GM12875 (cell line): ENCODE measurements at regions not wholly inside any gene's neighbourhood (a gene's known extent, or its start where the extent isn't known, plus 50 kb on each side); places are given as distances from the start of the nearest gene placed in this dataset.

Experiments
- H3K4me3 ChIP-seq: one replicate; pipeline ENCODE4 v1.5.1; 2011; ENCODE audit warnings: low read depth, low read length, control low read depth
- TF ChIP-seq, protein P1 (sequence below): IDR thresholded peaks from 2 replicates; pipeline ENCODE4 v1.5.1; 2011; ENCODE audit warnings: low read depth, mild to moderate bottlenecking, control low read depth, inconsistent platforms, low read length, moderate library complexity, borderline replicate concordance; ENCODE audit not compliant: insufficient read depth

DNA sequence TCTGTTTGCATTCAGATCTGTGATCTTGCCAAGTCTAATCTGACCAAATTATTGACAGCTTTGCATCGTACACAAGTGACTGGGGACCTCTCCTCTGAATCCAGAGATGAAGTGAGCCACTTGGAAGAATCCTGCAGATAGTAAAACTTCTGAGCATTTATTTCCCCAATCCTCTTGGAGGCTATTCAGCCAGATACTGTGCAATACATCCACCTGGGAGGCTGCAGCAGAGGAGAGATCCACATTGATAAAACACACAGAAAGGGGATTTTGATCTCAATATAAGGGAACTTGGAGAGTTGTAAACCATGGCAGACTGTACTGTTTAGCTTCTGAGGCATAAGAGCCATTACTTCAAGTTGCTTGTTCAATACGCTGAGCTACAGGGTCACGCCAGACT is 654.6 kb downstream of the MTRR start:
- TF ChIP-seq, protein P1, sequence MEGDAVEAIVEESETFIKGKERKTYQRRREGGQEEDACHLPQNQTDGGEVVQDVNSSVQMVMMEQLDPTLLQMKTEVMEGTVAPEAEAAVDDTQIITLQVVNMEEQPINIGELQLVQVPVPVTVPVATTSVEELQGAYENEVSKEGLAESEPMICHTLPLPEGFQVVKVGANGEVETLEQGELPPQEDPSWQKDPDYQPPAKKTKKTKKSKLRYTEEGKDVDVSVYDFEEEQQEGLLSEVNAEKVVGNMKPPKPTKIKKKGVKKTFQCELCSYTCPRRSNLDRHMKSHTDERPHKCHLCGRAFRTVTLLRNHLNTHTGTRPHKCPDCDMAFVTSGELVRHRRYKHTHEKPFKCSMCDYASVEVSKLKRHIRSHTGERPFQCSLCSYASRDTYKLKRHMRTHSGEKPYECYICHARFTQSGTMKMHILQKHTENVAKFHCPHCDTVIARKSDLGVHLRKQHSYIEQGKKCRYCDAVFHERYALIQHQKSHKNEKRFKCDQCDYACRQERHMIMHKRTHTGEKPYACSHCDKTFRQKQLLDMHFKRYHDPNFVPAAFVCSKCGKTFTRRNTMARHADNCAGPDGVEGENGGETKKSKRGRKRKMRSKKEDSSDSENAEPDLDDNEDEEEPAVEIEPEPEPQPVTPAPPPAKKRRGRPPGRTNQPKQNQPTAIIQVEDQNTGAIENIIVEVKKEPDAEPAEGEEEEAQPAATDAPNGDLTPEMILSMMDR: no peak

DNA sequence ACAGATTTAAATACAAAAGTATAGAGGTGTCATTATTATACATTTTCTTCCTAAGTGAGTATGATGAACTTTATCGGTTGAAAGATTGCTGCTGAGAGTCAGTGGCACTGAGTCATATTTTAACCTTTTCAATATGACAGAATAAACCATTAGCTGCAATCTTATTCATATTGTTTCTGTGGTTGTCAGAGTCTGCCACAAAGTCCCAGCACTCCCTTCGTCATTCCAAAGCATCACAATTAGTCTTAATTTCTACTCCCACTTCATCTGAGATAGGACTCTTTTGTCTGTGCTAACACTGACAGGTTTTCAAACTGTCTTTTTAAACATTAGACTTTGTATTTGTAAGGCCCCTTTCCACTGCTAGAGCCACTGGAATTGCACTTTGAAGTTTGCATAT is 656.9 kb downstream of the MTRR start:
- H3K4me3 ChIP-seq: no peak overlapping the region
- TF ChIP-seq, protein P1: no peak

More for the DNA sequence above, 654.6 kb downstream of the MTRR start:
- H3K4me3 ChIP-seq: no peak overlapping the region

DNA sequence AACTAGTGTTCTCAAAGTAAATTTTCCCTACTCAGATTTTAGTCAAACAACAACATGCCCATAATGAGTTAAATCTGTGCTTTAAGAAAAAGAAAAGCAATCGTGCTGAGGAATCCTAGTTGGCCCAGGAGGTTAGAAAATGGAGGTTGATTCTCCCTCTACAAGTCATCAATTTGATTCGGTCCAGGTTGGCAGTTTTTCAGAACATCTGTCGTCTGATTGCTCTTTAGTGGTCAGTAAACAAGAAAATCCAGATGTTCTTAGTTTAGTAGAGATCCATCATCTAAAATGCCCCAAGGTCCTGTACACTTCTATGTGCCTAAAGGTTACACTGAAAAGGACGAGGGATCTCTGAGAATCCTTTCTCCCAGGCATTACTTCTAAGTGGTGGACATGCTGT is 659.2 kb downstream of the MTRR start:
- no peak overlapping the region for H3K4me3 ChIP-seq
- TF ChIP-seq, protein P1: no peak

DNA sequence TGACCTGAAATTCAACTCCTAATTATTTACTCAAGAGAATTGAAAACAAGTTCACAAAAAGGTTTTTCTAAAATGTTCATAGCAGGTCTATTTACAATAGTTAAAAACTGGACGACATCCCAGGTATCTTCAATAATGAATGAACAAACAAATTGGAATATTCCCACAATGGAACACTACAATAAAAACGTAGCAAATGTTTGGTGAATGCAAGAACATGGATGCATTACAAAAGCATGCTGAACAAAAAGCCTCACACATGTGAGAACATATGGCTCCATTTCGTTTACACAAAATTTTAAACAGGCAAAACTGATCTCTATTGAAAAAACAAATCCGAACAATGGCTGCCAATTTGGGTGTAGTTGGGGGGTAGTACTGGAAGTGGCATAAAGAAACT is 669.9 kb downstream of the MTRR start:
- TF ChIP-seq, protein P1: no peak
- H3K4me3 ChIP-seq: no peak overlapping the region

DNA sequence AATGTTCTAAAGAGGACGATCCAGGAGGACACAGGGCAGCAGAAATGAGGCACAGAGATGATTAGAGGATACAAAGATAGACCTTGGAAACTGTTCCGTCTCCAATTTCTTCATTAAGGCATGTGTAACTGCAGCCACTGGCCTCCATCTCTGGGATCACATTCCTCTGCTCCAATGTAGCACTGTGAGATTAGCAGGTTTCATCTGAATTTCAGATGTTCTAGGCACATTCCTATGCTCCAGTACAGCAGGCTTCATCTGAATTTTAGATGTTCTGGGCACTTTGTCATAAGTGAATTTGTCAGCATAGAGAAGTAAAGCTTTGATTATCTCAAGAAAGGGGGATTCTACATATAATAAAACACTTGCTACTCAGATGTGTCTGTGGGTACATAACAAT is 671.4 kb downstream of the MTRR start:
- TF ChIP-seq, protein P1: no peak
- no peak overlapping the region for H3K4me3 ChIP-seq

DNA sequence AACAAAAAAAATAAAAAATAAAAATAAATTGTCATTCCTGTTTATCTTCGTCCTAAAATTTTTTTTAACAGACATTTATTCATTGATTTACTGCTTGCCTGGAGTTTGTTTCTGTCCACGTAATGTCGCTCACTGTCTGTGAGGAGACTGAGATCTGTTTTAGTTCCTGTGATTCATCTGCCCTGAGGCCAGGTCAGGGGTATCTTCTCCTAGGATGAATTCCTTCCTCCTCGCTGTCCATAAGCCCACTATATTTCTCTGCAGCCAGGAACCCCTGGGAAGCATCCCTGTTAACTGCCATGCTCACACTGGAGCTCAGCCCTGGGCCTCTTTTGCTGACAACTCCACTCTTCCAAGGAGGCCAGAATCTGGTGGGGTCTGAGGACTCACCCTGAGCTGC is 682.0 kb downstream of the MTRR start:
- no peak overlapping the region for H3K4me3 ChIP-seq
- TF ChIP-seq, protein P1: no peak

DNA sequence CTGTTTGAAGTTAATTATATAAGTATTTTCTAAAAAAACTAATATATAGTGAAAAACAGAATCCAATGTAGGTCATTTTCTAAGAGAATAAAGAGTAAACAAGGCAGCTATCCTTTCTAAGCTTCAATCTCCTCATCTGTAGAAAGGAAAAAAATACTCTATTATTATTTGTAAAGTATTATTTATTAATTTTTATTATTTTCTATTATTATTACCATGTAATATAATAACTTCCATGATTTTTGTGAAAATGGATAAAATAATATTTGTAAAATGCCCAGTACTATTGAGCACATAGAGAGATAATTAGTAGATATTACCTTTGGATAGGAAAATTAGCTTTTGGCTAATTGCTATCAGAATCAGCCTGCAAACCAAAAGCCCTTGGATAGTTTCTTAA is 684.4 kb downstream of the MTRR start:
- TF ChIP-seq, protein P1: no peak
- H3K4me3 ChIP-seq: no peak overlapping the region
